ENCODE measurements at regions not wholly inside any gene's neighbourhood (a gene's known extent, or its start where the extent isn't known, plus 50 kb on each side); places are given as distances from the start of the nearest gene placed in this dataset.

GRCh38 chr6:114407426-114408035 is 64.7 kb upstream of the HS3ST5 start:
- TF ChIP-seq EZH2 (IDR thresholded peaks at IDR 0.05; ENCODE audit: insufficient read depth, low read length), result no peak
- Histone ChIP-seq H2AFZ (ENCODE audit: low read depth, low read length) (no peak overlapping the region), H4K20me1 (ENCODE audit: insufficient read depth, low read length) (no peaks in the 10 kb centered on the region), H3K27me3 (ENCODE audit: insufficient read depth, low read length) (no peaks in the 10 kb centered on the region), H3K4me3 (ENCODE audit: insufficient read depth, low read depth, low read length) (no peak overlapping the region), H3K27ac (ENCODE audit: low read depth, low read length) (no peak overlapping the region), H3K36me3 (ENCODE audit: insufficient read depth, low read length) (no peaks in the 10 kb centered on the region), H3K4me1 (ENCODE audit: insufficient read depth, low read length) (no peaks in the 10 kb centered on the region), H3K4me2 (ENCODE audit: low read length) (no peak overlapping the region), H3K79me2 (ENCODE audit: insufficient read depth, low read length) (no peaks in the 10 kb centered on the region), H3K9ac (ENCODE audit: low read length) (no peak overlapping the region), H3K9me3 (ENCODE audit: insufficient read depth, low read depth, low read length) (no peaks in the 10 kb centered on the region)
- Mint-ChIP-seq H3K27ac (ENCODE audit: unreplicated experiment) (no peak overlapping the region), H3K27me3 (ENCODE audit: low read depth, unreplicated experiment) (no peaks in the 10 kb centered on the region), H3K4me1 (ENCODE audit: low read depth, unreplicated experiment) (no peaks in the 10 kb centered on the region), H3K4me3 (ENCODE audit: unreplicated experiment) (no peak overlapping the region), H3K9me3 (ENCODE audit: unreplicated experiment) (no peaks in the 10 kb centered on the region), H3K36me3 (ENCODE audit: low read depth, unreplicated experiment) (no peaks in the 10 kb centered on the region)
- FAIRE-seq (no peak), DNase-seq (ENCODE audit: low read depth) (no peak)

DNA sequence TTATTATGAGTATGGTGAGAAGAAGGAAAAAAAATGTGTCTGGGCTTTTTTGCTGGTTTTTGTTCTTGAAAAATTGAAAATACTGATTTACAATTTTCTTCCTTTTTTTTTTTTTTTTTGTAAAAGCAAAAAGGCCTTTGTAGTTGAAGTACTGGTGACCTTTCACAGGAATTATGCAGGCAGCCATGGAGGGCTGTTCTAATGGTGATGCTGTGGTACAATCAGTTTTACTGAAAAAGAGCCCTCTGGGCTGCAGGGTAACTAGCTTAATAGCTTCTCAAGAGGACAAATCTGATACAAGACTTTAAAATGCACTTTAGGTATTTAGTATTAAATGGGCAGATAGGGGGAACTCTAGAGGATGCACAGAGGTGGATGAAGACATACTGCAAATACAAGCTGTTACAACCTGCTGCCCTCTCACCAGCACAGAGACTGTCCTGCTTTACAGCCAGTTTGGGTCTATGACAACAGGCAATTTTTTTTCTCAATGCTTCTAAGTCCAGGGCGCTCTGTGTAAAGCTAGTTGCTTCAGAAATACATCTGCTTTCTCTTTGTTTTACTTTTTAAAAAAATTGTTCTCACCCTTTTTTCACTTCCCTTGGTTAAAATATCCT is 61.6 kb upstream of the HS3ST5 start:
- H3K27me3 Mint-ChIP-seq (ENCODE audit: low read depth, unreplicated experiment), result no peaks in the 10 kb centered on the region
- FAIRE-seq (no peak), DNase-seq (ENCODE audit: low read depth) (no peak)
- Histone ChIP-seq H3K27me3 (ENCODE audit: insufficient read depth, low read length) (no peaks in the 10 kb centered on the region), H4K20me1 (ENCODE audit: insufficient read depth, low read length) (no peaks in the 10 kb centered on the region), H3K4me1 (ENCODE audit: insufficient read depth, low read length) (no peaks in the 10 kb centered on the region), H2AFZ (ENCODE audit: low read depth, low read length) (no peak overlapping the region), H3K36me3 (ENCODE audit: insufficient read depth, low read length) (no peaks in the 10 kb centered on the region), H3K4me2 (ENCODE audit: low read length) (no peak overlapping the region), H3K4me3 (ENCODE audit: insufficient read depth, low read depth, low read length) (no peak overlapping the region), H3K79me2 (ENCODE audit: insufficient read depth, low read length) (no peaks in the 10 kb centered on the region), H3K9me3 (ENCODE audit: insufficient read depth, low read depth, low read length) (no peaks in the 10 kb centered on the region), H3K9ac (ENCODE audit: low read length) (no peak overlapping the region), H3K27ac (ENCODE audit: low read depth, low read length) (no peak overlapping the region)
- no peak overlapping the region for H3K27ac Mint-ChIP-seq (ENCODE audit: unreplicated experiment)
- H3K4me3 Mint-ChIP-seq (ENCODE audit: unreplicated experiment), result no peak overlapping the region
- H3K4me1 Mint-ChIP-seq (ENCODE audit: low read depth, unreplicated experiment), result no peaks in the 10 kb centered on the region
- no peaks in the 10 kb centered on the region for H3K36me3 Mint-ChIP-seq (ENCODE audit: low read depth, unreplicated experiment)
- TF ChIP-seq EZH2 (IDR thresholded peaks at IDR 0.05; ENCODE audit: insufficient read depth, low read length), result no peak
- TF ChIP-seq CTCF (IDR thresholded peaks at IDR 0.05; ENCODE audit: insufficient read depth, low read depth, low read length), result no peak
- H3K9me3 Mint-ChIP-seq (ENCODE audit: unreplicated experiment), result no peaks in the 10 kb centered on the region

- Histone ChIP-seq H3K9ac (ENCODE audit: low read length) (no peak overlapping the region), H2AFZ (ENCODE audit: low read depth, low read length) (no peak overlapping the region), H3K4me1 (ENCODE audit: insufficient read depth, low read length) (no peaks in the 10 kb centered on the region), H3K4me3 (ENCODE audit: insufficient read depth, low read depth, low read length) (no peak overlapping the region), H3K79me2 (ENCODE audit: insufficient read depth, low read length) (no peaks in the 10 kb centered on the region), H3K27me3 (ENCODE audit: insufficient read depth, low read length) (no peaks in the 10 kb centered on the region), H4K20me1 (ENCODE audit: insufficient read depth, low read length) (no peaks in the 10 kb centered on the region), H3K9me3 (ENCODE audit: insufficient read depth, low read depth, low read length) (no peaks in the 10 kb centered on the region), H3K27ac (ENCODE audit: low read depth, low read length) (no peak overlapping the region), H3K36me3 (ENCODE audit: insufficient read depth, low read length) (no peaks in the 10 kb centered on the region), H3K4me2 (ENCODE audit: low read length) (no peak overlapping the region)
- TF ChIP-seq CTCF (IDR thresholded peaks at IDR 0.05; ENCODE audit: insufficient read depth, low read depth, low read length) (no peak), EZH2 (IDR thresholded peaks at IDR 0.05; ENCODE audit: insufficient read depth, low read length) (no peak)
- no peak for DNase-seq (ENCODE audit: low read depth)
- no peak for FAIRE-seq
- H3K27ac Mint-ChIP-seq (ENCODE audit: unreplicated experiment), result no peak overlapping the region
- no peaks in the 10 kb centered on the region for H3K4me1 Mint-ChIP-seq (ENCODE audit: low read depth, unreplicated experiment)
- no peaks in the 10 kb centered on the region for H3K36me3 Mint-ChIP-seq (ENCODE audit: low read depth, unreplicated experiment)
- no peaks in the 10 kb centered on the region for H3K27me3 Mint-ChIP-seq (ENCODE audit: low read depth, unreplicated experiment)
- H3K9me3 Mint-ChIP-seq (ENCODE audit: unreplicated experiment), result no peaks in the 10 kb centered on the region
- no peak overlapping the region for H3K4me3 Mint-ChIP-seq (ENCODE audit: unreplicated experiment)
Observed at GRCh38 chr6:114403858-114404257, 61.0 kb upstream of the HS3ST5 start.

Measured in astrocyte (in vitro differentiated cells and primary cell).